ENCODE measurements at regions not wholly inside any gene's neighbourhood (a gene's known extent, or its start where the extent isn't known, plus 50 kb on each side); places are given as distances from the start of the nearest gene placed in this dataset.
"Not testable (repeated sequence)": the region's sequence is repeated elsewhere in the genome, so short reads cannot be mapped to it uniquely, and the experiment has no call there.

DNA sequence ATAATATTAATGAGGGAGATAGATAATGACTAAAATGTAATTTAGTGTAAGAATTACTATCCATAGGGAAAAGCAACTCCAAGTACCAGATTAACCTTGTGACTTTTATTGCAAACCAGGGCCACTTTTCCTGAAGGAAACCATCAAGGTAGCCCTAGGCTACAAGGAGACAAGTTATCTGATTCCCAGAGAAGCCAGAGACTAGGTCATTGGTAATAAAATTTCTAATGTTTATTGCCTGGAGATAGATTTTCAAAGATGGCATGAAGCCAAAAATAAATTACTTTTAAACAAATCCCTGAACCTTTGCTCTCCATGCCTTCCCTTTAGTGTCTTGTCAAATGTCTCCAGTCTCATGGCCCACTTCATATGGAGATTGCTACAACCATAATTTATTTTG lies 610.1 kb upstream of the SLC10A2 start:
- DNase-seq (ENCODE audit: low read depth) = no peak

DNA sequence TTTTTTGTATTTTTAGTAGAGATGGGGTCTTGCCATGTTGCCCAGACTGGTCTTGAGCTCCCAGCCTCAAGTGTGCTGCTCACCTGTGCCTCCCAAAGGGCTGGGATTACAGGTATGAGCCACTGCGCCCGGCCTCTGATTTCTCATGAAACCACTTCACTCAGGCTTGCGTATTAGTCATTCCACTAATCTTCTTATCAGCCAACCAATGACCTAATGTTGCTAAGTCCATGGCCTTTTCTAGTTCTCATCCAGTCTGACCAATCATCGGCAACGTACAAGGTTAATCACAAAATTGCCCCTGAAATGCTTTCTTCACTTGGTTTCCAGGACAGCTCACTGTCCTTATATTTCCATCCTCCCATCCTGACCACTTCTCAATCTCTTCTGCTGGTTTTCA lies 605.3 kb upstream of the SLC10A2 start:
- no peak for DNase-seq (ENCODE audit: low read depth)

DNA sequence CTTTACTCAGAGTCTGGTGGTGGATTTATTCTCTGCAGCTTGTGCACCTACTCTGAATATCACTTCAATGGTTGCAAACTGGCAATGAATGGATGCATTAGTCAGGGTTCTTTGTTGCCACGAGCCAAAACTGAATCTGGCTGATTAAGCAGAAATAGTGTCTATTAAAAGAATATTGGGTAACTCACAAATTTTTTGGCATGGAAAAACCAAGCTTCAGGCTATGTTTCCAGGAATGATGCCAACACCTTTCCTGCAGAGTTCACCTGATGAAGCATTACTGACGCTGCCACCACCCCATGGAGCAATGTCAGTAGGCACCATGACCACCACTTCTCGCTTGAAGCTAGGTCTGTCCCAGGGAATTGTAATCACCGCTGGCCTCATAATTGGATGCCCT lies 597.8 kb upstream of the SLC10A2 start:
- DNase-seq (ENCODE audit: low read depth) = no peak

DNA sequence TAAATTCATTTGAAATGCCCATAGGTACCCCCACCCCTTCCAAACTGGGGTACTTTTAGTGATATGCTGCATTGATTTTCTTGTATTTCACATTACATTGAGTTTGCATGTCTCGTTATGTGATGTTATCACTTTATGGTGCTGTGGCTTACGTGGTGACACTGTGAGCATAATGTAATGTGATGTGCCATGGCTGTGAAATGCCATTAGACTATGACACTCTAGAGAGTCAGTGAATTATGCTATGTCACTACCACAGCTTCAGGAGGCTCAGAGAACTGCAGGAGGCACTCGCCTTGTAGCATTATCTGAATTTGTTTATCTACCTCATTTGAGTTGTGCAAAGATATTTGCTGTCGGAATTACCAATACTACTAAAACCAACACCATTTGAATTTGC lies 590.1 kb upstream of the SLC10A2 start:
- DNase-seq (ENCODE audit: low read depth) = no peak

DNA sequence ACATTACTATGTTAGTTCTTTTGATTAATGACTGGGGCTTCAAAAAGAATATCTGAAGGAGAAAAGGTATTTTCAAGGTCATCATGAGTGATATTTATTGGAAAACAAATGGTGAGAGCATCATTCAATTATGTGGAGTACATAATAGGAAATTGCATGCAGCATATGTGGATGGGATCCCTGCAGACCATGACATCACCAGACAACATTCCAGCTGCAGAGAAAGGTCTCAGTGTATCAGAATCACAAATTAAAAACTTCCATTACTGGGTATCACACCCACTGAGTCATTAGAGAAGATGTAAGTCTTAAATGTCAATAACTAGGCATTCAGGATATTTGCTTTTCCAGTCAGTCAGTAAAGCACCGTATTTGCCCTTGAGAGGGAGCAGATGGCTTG lies 574.4 kb upstream of the SLC10A2 start:
- no peak for DNase-seq (ENCODE audit: low read depth)

DNA sequence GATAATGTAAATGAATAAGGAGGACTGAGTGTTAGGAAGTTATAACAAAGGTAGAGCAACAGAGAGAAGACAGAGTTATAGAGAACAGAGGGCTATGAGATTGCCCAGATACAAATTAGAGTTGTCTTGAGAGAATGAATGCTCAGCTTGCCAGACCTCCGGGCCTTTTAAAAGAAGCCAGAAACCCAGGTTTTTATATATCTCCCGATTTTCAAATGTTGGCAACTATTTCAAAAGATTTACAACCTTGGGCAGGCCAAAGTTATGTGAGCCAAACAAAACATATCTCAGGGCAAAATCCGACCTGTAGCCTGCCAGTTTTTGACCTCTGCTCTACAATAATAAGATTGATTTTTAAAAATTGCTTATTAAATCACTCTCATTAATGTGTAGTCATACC lies 573.1 kb upstream of the SLC10A2 start:
- DNase-seq (ENCODE audit: low read depth) = no peak

DNA sequence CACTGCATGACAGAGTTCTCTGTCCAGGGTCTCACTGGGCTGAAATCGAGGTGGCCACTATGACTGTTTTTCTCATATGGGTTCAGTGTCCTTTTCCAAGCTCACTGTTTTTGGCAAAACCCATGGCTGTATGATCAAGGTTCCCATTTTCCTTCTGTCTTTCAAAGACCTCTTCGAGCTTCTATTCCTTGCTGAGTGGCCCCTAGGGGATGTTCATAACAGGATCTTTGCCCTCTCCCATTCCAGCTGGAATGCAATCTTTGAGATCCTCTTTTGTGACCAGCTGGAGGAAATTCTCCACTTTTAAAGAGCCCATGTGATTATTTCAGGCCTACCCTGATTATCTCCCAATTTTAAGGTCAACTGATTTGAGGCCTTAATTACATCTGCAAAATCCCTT lies 572.5 kb upstream of the SLC10A2 start:
- no peak for DNase-seq (ENCODE audit: low read depth)

DNA sequence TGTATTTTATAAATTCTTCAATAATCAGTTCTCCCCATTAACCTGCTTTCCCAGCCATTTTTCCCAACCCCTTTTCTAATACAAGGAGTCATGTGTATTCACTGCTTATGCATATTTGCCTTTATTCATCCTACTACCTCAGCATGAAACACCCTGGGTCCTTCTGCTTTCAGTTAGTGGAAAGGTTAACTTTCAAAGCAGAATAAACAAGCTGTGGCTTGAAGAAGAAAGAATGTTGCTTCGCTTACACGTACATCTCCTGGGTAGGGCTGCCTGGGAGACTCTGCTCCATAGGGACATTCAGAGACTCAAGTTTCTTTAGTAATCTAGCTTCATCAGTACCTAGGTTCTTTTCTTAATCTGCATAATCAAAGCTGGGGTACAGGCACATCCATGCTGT lies 567.8 kb upstream of the SLC10A2 start:
- DNase-seq (ENCODE audit: low read depth) = no peak

DNA sequence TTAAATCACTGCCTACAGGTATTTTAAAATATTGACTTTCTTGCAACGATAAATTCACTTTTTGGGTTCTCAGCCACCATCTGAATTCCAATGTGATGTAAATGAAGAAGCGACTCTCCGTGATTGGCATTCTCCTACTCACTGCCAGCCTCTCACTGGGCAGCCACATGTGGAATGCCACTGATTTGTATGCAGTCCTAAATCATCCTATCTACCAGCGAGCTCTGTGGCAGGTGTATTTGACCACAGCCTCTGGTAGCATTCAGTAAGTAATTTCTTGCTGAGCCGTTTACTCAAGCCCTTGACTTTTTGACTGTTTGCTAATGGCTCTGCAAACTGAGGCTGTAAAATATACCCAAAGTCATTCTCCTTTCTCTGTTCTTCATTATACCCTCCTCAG lies 559.0 kb upstream of the SLC10A2 start:
- no peak for DNase-seq (ENCODE audit: low read depth)

DNA sequence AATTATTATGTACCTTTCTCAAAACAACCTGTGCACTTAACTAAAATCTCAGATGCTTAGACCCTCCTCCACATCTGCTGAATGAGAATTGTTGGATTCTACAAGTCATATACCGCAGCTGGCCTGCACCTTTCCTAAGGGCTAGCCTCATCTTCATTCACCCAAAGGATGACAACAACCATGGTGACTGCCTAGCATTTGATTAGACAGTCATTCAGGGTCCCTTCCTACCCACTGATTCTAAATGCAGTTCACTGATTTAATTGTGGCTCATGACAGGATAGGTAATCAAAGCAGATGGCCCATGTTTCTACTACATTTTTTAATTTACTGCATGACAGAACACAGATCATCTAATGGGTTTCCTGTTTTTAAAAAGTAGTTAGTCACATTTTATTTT lies 551.9 kb upstream of the SLC10A2 start:
- DNase-seq (ENCODE audit: low read depth) = no peak

DNA sequence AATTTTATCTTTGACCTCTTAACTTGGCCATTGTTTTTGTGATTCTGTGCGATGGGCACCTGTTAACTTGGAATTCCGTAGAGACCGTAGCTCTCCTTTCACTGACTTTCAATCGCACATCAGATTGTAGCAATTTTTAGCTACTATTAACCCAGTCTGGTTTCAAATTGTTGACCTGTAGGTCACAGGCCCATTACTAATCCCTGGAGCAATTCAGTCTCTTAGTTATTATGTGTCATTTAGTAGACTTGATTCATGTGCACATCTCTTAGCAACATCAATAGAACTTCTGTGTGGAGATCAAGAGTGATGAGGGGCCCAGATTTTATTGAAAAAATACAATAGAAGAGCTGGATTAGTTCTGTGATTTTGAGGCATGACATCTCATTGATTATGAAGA lies 549.6 kb upstream of the SLC10A2 start:
- no peak for DNase-seq (ENCODE audit: low read depth)

DNA sequence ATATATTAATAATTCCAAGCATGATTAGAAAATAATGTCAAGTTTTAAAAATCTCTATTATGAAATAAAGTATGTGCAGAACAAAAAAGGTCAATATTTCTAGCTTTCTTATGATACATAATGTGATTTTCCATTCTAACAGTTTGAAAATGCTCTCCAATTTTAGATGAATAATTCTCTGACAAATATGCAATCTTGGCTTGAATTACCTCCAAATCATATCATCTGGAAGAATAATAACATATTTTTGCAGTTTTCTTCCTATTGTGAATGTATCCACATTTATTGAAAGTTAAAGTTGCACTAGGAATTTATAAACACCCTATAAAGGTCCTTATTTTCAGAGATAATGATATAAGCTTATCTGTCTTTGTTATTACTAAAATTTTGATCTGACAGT lies 548.5 kb upstream of the SLC10A2 start:
- no peak for DNase-seq (ENCODE audit: low read depth)

DNA sequence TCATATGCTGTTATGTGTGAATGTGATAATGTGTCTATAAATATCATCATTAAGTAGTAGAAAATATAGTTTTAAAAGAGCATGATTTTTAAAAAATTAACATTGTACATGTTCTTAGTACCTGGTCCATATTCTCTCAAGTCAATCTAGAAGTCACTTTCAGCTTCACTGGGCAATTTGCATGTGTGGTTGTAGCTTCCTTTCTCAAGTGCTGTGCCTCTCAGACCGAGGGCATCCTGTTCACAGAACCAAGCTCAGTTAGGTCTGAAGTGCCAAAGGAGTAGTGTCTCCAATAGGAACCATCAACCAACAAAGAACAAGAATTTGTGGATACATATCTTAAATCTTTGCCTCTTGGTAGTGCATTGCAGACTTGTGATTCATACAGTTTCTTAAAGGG lies 541.8 kb upstream of the SLC10A2 start:
- no peak for DNase-seq (ENCODE audit: low read depth)

DNA sequence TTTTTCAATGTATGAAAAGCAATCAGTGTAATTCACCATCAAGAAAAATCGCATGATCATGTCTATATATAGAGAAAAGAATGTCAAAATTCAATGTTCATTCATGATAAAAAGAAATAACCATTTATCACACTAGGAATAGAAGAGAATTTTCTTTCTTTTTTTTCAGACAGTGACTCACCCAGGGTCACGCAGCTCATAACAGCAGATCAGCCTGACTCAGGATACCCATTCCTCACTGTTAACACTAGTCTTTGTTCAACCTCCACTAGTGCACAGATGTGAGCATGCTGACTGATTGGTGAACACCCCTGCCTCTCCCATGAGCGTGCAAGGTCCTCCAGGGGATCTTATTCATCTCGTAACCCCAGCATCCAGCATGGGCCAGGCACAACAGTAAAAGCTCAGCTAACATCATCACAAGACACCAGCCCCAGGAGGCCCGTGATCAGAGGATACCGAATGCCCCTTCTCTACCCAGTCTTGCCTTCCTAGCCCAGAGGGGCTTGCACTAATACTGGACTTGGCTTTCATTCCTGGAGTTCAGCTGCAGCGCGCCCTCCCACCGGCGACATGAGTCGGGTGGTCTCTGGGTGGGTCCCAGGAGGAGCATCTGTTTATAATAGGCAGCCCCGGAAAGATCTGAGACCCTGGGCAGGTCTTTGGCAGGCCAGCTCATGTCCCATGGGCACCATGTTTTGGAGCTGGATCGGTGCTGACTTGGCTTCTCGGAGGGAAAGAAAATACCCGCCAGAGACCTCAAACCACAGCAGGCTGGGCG lies 539.5 kb upstream of the SLC10A2 start:
- DNase-seq (ENCODE audit: low read depth) = no peak

DNA sequence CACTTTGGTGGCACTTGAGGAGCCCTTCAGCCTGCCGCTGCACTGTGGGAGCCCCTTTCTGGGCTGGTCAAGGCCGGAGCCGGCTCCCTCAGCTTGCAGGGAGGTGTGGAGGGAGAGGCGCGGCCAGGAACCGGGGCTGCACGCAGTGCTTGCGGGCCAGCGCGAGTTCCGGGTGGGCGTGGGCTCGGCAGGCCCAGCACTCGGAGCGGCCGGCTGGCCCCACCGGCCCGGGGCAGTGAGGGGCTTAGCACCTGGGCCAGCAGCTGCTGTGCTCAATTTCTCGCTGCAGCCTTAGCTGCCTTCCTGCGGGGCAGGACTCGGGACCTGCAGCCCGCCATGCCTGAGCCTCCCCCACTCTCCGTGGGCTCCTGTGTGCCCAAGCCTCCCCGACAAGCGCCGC lies 533.7 kb upstream of the SLC10A2 start:
- DNase-seq (ENCODE audit: low read depth) = not testable (repeated sequence)

DNA sequence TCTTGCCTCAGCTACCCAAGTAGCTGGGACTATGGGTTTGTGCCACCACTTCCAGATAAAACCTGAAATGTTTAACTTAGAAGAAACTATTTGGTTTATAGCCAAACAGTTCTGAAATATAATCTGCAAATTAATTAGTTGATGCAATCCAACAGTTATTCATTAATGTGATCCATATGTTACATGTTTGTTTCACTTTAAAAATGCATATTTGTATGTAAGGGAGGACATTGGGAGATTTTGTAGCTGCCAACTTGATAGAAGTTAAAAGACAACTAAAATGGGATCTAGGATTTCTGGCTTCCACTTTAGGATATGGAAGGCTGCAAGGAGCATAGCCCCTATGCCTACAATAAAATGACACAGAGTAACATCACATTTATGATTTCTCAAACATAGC lies 532.5 kb upstream of the SLC10A2 start:
- no peak for DNase-seq (ENCODE audit: low read depth)

DNA sequence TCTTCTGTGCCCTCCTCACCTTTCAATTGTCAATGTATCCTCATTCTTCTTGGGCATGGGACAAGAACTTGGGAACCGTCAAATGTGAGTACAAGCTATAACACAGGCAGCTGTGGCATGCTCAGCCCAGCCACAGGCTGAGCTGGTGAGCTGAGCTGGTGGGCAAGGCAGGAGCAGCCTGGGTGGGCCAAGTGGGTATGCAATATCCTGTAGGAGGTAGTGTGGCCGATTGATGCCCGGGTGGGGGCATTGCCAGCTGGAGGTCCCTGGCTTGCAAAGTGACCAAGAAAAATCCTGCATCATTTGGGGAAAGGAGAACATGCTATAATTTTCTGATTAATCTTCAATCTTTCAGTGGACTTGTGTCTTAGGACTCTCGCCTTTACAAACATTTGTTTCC lies 507.2 kb upstream of the SLC10A2 start:
- DNase-seq (ENCODE audit: low read depth) = no peak

DNA sequence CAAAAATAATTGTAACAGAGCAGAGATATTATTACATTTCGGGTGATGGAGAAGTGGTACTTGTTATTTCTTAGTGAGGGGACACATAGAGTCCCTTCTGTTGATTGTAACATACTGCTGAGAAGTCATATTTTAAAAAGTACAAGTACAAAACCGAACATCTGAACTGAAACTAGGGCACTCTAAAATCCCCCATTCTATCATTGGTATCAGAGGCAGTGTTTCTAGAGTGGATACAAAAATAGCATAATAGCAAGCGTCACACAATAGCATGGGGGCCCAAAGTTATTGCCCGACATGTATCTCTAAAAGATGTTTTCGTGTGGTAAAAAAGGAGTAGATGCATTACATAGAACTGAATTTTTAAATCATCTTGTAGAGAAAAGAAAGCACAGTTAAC lies 502.1 kb upstream of the SLC10A2 start:
- no peak for DNase-seq (ENCODE audit: low read depth)

DNA sequence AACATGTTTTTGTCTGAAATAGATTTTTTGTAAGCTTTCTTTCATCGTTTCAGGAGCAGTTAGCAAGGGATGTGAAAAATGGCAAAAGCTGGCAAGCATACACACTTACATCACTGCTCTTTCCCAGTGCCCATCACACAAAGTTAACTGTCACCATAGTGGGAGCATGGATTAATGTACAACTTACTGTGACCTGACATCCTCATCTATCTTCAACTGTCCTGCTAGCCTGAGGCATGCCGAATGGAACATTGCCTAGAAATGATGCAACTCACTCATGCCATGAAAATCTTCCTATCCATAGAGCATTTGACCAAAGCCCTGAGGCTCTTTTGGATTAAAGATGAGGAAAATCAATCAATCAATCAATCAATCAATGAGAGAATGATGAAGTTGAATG lies 491.7 kb upstream of the SLC10A2 start:
- DNase-seq (ENCODE audit: low read depth) = no peak

DNA sequence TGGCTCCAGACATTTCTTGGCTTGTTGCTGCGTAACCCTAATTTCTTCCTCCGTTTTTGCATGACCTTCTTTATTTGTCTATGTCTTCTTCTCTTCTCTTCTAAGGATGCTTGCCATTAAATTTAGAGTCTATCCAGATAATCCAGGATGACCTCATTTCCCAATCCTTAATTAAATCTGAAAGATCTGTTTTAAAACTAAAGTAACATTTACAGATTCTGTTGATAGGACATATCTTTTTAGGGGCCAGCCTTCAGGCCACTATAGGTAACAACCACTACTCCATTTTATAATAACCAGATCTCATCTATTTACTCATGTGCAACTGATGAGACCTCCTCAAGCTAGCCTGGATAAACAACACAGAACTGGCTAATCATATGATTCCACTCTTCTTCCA lies 490.5 kb upstream of the SLC10A2 start:
- DNase-seq (ENCODE audit: low read depth) = no peak

DNA sequence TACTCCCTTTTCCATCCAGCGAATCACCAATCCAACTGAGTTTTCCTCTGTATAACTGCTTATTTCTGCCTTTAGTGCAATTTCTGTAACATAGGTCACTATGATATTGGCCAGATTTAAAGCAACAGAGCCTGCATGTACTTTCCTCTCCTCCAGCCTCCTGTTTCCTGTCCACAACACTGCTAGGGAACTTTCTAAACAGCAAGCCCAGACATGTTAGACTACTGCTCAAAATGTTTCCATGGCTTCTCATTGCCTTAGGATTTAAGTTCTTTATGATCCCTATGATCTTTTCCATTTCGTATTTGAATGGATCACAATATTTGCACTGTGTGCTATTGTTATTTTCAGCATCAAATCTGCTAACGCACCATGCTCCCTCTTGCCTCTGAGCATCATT lies 481.7 kb upstream of the SLC10A2 start:
- DNase-seq (ENCODE audit: low read depth) = no peak

DNA sequence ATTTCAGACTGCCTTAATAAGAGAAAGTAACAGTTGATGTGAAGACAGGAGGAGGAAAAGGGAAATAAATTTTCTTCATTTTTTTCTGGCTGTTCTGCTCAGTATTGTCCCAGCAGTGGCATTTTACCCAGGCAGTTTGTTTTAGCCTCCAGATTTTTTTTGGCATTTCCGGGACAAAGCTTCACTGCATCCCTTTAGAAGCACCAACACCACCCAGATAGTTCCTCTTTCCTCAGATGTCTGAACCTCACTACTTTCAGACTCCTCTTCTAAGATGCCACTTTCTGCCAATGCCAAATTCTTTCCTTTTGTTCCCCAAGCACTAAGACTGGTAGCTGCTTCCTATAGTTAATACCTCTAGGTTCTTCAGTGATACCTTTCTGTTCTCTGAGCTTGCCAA lies 480.1 kb upstream of the SLC10A2 start:
- no peak for DNase-seq (ENCODE audit: low read depth)

DNA sequence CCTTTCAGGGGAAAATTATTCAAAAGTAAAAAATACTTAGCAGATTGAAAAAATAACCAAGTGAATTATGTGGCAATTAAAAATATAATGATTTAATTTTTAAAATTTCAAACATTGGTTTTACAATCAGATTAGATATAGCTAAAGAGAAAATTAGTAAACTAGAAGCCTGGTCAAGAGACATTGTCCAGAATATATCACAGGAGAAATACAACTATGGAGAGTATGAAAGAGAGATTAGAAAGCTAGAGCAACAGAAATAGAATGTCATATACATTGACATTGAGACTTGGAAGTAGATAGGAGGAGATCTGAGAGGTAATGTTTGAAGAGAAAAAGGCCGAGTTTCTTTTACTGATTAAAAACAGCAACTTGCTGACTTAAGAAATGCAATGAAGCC lies 476.4 kb upstream of the SLC10A2 start:
- no peak for DNase-seq (ENCODE audit: low read depth)

DNA sequence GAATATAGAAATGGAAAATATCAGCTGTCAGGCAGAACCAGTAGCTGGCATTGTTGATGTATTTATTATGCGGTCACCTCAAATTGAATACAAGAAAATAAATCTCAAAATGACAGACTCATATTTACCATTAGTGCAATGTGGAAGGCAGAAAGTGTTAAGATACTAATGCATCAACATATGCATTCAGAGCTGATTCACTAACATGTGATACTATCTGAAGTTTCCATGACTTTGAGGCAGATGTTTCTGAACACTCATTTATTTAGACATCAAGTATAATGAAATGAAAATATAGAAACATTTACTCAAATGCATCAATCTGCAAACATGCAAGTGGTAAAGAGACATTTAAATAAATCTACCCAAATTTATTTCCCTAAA lies 474.2 kb upstream of the SLC10A2 start:
- no peak for DNase-seq (ENCODE audit: low read depth)

Measured in myocyte (in vitro differentiated cells).